Kidney (tissue), 13 donors: ENCODE measurements at regions not wholly inside any gene's neighbourhood (a gene's known extent, or its start where the extent isn't known, plus 50 kb on each side); places are given as distances from the start of the nearest gene placed in this dataset.
A peak's percentile ranks its signal among the peaks of the same experiment; 100 is the strongest.

ENCODE experiments used
- DNase-seq, 5 donors: peaks; one replicate each; pipeline ENCODE4 v3.0.0-alpha.2; 2013 to 2020
- FAIRE-seq: peaks from 2 replicates; lab custom pipeline; 2012; peaks lifted over from hg19 to GRCh38; lab: Jason Lieb, UNC
- H3K27ac ChIP-seq, 2 donors: one replicate each; pipeline ENCODE4 v1.7.0; 2013; ENCODE audit warnings: low read depth in 2 of 2, low read length in 2 of 2, inconsistent platforms in 1 of 2
- H3K27me3 ChIP-seq: one replicate; pipeline ENCODE4 v1.7.1; 2013; ENCODE audit warnings: low read length, inconsistent platforms; ENCODE audit not compliant: control insufficient read depth, insufficient read depth
- H3K36me3 ChIP-seq, 3 donors: one replicate each; pipeline versions ENCODE4 v1.7.0 to v1.7.1; 2013; ENCODE audit warnings: low read length in 3 of 3, control low read depth in 1 of 3, inconsistent platforms in 1 of 3; ENCODE audit not compliant: insufficient read depth in 3 of 3, control insufficient read depth in 2 of 3
- H3K4me1 ChIP-seq, 3 donors: one replicate each; pipeline versions ENCODE4 v1.7.0 to v1.7.1; 2013; ENCODE audit warnings: low read length in 3 of 3, inconsistent platforms in 1 of 3, low read depth in 1 of 3; ENCODE audit not compliant: control insufficient read depth in 2 of 3, insufficient read depth in 2 of 3
- H3K4me3 ChIP-seq, 3 donors: one replicate each; pipeline versions ENCODE4 v1.7.0 to v1.8.1; 2013; ENCODE audit warnings: low read length in 3 of 3, control low read depth in 1 of 3, inconsistent platforms in 1 of 3
- H3K9ac ChIP-seq, 3 donors: one replicate each; pipeline versions ENCODE4 v1.7.0 to v1.7.1; 2013; ENCODE audit warnings: low read length in 3 of 3, control low read depth in 1 of 3, inconsistent platforms in 1 of 3
- H3K9me3 ChIP-seq, 3 donors: one replicate each; pipeline versions ENCODE4 v1.7.0 to v1.7.1; 2013; ENCODE audit warnings: low read length in 3 of 3, control low read depth in 1 of 3, inconsistent platforms in 1 of 3; ENCODE audit not compliant: control insufficient read depth in 2 of 3, insufficient read depth in 1 of 3
- CTCF ChIP-seq: IDR thresholded peaks from 3 replicates; pipeline ENCODE4 v1.5.1; 2012; ENCODE audit warnings: mild to moderate bottlenecking, moderate library complexity, borderline replicate concordance; ENCODE audit not compliant: insufficient read depth; ENCODE audit errors: extremely low read depth
- intact Hi-C: fragments of 100-400 bp; cut with DNase I; formaldehyde crosslinking; loops from one replicate; pipeline ENCODE4 v1.11.1; 2022
- donor health status: control.
- donor health status: control.
- donor health status: control.
- donor health status: control.
- donor health status: control.
- donor health status: DM: yes; HTN: yes; CAD: no.
- donor health status: Normal renal cell carcinoma (clear cell type).

- no peaks in the 10 kb centered on the region for H3K9me3 ChIP-seq
- no peaks in the 10 kb centered on the region for H3K27me3 ChIP-seq
- no peaks in the 10 kb centered on the region for H3K4me1 ChIP-seq
- no peak for TF ChIP-seq CTCF
- no peak overlapping the region for H3K9ac ChIP-seq
- no peaks in the 10 kb centered on the region for H3K36me3 ChIP-seq
- FAIRE-seq (no peak), DNase-seq (no peak)
- H3K27ac ChIP-seq: no peak overlapping the region
- intact Hi-C loops: no loop called here
- H3K4me3 ChIP-seq: no peak overlapping the region
These were observed 54.3 kb upstream of the CREB3L1 start for GRCh38 chr11:46223252-46223513.

GRCh38 chr11:46222490-46223251, 54.8 kb upstream of the CREB3L1 start:
- intact Hi-C loops: no loop called here
- H3K9me3 ChIP-seq: no peaks in the 10 kb centered on the region
- H3K27me3 ChIP-seq: no peaks in the 10 kb centered on the region
- no peak for FAIRE-seq
- H3K4me3 ChIP-seq: no peak overlapping the region
- H3K27ac ChIP-seq: no peak overlapping the region
- no peaks in the 10 kb centered on the region for H3K36me3 ChIP-seq
- peak in 1 of 5 donors; percentile 20 for DNase-seq
- no peaks in the 10 kb centered on the region for H3K4me1 ChIP-seq
- TF ChIP-seq CTCF: no peak
- no peak overlapping the region for H3K9ac ChIP-seq

- Histone ChIP-seq H3K27ac (no peak overlapping the region), H3K36me3 (no peaks in the 10 kb centered on the region), H3K9me3 (no peaks in the 10 kb centered on the region), H3K27me3 (no peaks in the 10 kb centered on the region), H3K9ac (no peak overlapping the region), H3K4me3 (no peak overlapping the region), H3K4me1 (no peaks in the 10 kb centered on the region)
- intact Hi-C loops: no loop called here
- no peak for TF ChIP-seq CTCF
- DNase-seq: no peak
- no peak for FAIRE-seq
These were observed 57.1 kb upstream of the CREB3L1 start for GRCh38 chr11:46220313-46220712.

- Histone ChIP-seq H3K27ac (no peak overlapping the region), H3K4me1 (no peaks in the 10 kb centered on the region), H3K27me3 (no peaks in the 10 kb centered on the region), H3K4me3 (peak overlapping the region in 1 of 3 donors; percentile 42), H3K36me3 (no peaks in the 10 kb centered on the region), H3K9ac (no peak overlapping the region), H3K9me3 (no peaks in the 10 kb centered on the region)
- no peak for DNase-seq
- no peak for TF ChIP-seq CTCF
- FAIRE-seq: no peak
- intact Hi-C loops: no loop called here
These were observed 60.7 kb upstream of the CREB3L1 start for GRCh38 chr11:46216765-46217089.
